ENCODE measurements at regions not wholly inside any gene's neighbourhood (a gene's known extent, or its start where the extent isn't known, plus 50 kb on each side); places are given as distances from the start of the nearest gene placed in this dataset.

DNA sequence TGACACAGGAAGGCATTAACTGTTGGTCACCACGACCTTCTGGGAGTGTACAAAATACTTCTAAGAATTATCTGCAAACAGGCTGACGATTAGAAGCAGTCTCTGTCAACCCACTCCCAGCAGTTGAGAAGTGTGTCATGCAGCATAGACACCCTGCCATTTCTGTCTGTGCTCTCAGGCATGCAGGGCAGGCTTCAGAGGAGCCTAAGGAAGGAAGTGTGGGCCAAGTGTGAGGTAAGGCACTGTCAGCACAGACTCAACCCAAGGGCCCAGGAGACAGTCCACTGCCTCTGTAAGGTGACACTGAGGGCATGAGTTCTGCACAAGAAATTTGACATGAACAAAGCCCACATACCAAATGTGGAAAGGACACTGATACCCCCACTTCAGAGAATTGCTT, 109.0 kb upstream of the VIPR2 start:
- DNase-seq, result no peak

DNA sequence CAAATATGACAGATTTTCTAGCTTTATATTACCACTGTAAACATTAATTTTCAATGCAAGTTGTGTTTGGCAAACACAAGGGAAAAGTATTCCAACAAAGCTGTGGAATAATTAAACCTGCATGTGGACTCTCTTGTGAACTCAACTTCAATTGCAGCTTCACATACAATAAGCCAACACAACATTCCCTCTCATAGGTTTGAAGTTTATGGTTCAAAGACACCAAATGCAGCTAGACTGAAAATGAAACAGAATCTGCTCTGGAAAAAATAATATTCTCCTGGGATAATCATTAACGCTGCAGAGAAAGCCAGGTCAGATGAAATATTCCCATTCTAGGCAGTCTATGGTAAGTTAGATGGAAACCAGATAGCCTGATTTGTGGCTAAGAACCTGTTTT, 105.8 kb upstream of the VIPR2 start:
- DNase-seq, result no peak

DNA sequence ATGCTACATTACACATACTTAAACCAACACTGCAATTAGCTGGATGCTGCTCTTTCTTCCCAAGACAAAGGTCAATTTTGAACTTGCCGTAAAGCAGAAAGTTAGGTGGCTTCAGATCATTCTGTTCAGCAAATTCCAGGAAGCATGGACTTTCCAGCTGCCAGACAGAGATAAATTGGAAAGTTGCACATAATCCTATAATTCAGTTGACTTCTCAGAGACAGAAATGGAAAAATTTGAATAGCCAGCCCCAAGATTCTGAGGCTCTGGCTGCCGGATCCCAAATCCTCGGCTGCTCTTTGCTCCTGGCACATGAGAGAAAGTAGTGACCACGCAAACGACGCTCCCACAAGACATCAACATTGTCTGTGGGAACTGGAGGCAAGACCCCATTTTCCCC, 105.0 kb upstream of the VIPR2 start:
- DNase-seq, result no peak

DNA sequence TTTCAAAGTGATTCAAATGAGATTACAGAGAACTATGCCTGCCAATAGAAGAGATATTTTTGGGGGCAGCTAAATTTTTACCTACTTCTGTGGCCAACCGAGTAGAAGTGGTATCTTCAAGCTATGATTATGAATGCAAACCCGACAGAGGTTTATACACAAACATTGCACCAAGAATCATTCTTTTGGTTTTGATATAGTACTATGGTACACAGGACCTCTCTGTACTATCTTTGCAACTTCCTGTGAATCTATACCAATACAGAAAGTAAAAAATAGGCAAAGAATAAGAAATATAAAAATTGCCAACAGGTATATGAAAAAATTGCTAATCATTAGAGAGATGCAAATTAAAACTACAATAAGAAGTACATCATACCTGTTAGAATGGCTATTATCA, 103.2 kb upstream of the VIPR2 start:
- no peak for DNase-seq

DNA sequence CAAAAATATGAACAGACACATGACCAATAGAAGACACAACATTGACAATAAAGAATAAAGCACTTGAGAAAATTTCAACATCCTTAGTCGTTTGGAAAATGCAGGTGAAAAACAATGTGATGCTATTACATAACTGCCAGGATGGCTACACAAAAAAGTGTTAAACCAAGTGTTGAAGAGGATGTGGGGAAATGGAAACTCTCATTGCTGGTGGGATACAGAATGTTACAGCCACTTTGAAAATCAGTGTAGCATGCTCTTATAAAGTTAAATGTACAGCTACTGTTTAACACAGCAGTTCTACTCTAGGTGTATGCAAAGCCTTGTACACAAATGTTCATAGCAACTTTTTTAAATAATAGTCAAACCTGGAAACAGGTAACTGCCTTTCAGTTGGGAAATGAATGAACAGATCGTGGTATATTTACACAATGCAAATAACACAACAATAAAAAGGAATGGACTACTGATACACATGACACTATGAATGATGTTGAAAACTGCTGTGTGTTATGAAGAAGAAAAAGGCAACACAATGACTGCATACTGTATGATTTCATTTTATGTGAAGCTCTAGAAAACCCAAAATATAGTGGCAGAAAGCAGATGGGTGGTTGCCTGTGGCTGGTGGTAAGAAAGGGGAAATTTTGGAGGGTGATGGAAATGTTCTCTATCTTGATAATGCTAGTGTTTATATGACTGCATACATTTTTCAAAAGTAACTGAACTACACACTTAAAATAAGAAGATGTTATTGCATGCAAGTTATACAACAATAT, 102.2 kb upstream of the VIPR2 start:
- DNase-seq, result no peak

DNA sequence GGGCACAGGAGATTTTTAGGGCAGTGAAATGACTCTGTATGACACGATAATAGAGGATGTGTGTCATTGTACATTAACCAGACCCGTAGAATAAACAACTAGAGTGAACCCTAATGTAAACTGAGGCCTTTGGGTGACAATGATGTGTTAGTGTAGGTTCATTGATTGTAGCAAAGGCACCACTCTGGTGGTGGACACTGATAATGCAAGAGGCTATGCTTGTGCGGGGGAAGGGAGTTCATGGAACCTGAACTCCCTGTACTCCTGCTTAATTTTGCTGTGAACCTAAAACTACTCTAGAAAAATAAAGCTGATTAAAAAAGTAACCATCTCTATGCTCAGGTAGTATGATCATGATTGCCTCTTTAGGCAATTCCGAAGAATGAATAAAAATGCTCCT, 96.3 kb upstream of the VIPR2 start:
- no peak for DNase-seq

DNA sequence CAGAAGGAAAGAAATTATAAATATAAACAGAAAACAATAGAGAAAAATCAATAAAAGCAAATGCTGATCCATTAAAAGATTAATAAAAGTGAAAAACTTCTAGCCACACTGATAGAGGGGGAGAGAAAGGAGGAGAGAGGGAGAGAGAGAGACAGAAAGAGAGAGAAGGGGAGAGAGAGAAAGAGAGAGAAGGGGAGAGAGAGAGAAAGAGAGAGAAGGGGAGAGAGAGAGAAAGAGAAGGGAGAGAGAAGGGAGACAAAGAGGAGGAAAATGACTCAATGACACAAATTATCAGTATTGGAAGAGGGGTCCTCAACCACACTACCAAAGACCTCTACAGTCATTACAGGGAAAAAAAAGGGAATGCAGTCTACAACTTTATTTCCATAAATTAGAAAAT, 94.4 kb upstream of the VIPR2 start:
- no peak for DNase-seq

DNA sequence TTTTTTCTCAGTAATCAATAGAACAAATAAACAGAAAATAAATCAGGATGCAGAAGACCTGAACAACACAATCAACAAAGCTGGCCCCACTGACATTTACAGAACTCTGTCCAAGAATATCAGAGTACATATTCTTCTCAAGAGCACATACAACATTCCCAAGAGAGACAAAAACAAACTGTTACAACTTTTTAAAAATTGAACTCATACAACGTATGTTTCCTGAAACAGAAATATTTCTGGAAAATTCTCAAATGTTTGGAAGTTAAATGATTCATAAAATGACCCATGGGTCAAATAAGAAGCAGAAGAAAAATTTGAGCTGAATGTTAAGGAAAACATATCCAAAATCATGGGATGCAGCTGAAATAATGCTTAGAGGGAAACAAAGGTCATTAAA, 93.9 kb upstream of the VIPR2 start:
- no peak for DNase-seq

DNA sequence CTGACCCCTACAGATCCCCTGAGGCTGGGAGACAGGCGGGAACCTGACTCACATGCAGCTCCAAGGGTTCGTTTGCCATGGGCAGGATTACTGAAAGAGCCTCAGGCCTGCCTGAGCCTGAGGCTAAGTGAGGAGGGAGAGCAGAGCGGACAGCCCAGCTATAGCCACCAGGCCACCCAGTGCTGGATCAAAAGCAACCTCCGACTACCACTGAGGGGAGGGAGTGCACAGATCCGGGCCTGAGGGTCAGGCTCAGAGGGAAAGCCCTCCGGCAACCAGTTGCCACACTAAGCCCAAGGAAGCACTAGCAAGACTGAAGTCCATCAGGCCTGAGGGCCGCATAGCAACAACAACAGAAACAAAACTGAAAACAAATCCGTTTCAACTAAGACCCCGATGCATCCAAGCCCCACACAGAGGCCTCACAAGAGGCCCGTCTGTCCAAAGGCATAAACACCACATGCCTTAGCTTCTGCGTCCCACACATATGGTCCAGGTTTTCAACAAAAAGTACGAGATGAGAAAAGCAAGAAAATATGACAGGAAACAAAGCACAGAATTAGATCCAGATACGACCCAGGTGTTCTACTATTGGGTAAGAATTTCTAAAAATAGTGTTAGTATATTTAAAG, 92.5 kb upstream of the VIPR2 start:
- no peak for DNase-seq

DNA sequence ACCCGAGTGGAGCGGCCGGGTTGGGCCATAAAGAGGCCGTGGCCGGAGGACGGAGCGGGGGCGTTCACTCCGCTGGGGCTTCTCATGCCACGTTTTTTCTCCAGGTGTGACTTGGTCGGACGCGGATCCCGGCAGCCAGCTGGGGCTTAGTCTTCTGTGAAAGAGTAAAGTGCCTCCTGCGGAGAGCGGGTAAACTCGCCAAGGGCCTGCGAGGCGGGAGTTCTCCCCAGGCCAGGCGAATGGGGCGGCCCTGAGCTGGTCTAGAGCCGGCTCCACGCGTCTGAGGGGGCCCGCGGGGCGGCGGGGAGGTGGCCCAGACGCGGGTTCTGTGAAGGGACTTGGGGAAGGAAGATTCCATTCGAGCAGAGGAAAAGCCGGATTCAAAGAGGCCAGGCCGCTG, 86.3 kb upstream of the VIPR2 start:
- DNase-seq, result no peak

DNA sequence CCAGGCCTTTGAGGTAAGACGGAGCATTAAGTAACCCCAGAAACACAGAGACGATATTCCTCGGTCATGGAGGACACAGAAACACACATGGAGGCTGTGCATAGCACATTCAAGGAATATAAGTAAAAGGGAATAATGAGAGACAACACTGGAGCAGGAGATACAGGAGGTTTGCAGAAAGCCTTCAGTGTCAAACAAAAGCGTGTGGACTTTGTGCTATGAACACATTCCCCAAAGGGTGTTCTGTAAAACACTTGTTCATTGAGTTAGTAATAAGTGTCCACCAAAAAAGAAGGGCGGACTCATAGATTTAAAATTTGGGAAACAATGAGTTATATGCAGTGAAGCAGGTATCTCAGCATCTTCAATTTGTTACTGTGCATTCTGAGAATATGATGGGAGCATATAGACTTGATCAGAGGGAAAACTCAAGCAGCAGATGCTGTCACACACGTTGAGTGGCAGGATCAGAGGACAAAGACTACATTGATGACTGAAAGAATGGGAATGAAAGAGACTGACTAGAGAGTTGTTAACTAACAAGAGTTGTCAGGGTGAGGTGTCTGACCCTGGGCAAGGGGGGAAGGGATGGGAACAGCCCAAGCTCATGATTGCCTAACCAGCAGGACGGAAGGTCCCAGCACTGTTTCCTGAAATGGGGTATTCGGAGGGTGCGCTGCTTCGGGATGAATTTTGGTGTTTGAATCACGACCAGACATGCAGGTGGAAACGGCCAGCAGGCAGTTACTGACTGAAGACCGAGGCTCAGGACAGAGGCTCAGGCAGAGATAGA, 85.2 kb upstream of the VIPR2 start:
- DNase-seq, result no peak

DNA sequence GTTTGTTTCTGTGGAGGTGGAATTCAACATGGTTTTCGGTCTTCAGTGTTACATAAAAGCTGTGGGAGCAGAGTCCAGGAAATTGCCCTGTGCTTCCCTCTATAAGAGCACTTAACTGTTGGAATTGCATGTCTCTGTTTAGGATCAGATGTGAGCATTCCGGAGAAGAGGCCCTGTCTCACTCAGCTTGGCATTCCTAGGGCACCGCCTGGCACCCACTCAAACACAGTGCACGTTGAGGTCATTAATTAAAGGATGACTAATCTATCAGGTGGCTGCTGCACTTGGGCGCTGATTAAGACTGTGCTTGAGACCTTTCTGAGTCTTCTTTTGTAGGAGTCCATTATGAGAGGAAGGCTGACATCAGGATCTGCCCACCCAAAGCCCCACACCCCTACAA, 82.8 kb upstream of the VIPR2 start:
- no peak for DNase-seq

DNA sequence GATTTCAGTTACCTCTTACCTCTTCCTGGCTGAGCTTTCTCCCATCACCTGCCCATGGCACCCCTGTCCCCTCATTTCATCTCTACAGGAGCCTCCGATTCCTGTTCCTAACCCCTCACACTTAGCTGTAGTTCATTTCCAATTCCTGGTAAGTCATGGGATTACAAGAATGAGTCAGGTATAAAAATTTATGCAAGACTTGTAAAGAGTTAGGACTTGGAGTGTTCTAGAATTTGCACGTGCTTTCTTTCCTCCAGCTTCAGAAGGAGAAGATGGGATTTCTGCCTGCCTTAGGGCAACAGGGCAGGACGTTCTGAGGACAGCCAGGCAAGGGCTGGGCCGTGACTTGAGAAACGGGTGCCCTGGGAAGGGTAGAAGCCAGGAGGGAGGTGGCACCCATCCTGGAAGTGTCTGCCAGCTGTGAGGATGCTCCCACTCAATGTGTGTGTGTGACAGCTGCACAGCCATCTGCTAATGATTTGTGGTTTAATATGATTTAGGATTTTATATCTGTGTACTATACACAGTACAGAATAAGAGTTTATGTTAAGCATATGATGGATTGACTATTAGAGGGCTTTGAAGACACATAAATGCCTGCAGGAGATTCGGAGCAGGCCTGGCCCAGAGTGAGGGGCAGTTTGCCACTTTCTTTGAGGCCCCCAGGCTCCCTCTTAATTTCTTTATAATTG, 81.5 kb upstream of the VIPR2 start:
- DNase-seq, result no peak

DNA sequence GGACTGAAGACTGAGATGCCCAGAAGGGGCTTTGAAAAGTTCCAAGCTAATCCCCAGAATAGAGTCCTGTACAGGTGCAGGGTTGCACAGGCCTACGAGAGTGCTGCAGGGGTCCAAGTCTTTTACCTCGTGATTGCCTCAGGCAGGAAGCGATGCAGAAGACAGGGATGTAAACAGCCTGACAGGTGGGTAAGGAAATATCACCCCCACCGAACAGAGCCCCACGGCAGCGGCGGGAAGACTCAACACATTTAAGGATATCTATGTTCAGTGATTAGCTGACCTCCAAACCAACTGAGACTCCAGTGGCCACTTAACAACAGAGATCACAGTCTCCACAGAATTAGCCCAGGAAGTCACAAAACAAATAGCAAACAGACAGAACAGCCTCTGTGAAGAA, 73.9 kb upstream of the VIPR2 start:
- no peak for DNase-seq

DNA sequence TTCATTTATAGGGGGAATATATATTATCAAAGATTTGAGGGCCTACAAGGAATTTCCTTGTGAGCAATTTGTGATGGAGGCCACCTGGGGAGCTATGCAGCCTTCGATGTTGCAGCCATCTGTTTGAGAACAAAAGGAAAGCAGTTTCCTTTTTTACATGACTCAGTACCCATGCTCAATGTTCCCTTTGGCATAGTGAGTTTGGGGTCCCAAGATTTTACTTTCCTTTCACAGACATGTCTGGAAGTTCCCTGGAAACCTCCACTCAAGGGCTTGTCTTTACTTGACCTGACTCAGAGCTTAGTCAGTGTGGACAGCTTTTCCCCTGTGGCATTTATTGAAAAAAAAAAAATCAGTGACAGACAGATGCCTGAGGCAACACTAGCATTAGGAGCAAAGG, 73.5 kb upstream of the VIPR2 start:
- DNase-seq, result no peak

DNA sequence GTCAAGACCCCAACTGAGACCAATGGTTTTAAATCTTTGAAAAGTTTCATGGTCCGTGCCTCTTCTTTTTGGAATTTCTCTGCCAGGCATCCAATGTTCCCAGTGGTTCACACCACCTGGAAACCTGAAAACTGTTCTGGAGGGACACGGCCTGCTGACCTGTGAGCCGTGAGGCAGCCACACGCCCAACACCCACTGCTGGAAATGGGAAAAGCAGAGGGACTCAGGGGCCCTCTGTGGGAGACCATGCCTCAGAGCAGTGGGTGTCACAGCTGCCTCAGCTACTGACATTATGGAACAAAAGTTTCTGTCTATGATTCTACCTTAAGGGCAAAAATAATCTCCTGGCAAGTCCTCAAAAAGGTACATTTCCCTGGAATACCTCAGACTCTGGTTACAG, 70.4 kb upstream of the VIPR2 start:
- DNase-seq, result no peak

DNA sequence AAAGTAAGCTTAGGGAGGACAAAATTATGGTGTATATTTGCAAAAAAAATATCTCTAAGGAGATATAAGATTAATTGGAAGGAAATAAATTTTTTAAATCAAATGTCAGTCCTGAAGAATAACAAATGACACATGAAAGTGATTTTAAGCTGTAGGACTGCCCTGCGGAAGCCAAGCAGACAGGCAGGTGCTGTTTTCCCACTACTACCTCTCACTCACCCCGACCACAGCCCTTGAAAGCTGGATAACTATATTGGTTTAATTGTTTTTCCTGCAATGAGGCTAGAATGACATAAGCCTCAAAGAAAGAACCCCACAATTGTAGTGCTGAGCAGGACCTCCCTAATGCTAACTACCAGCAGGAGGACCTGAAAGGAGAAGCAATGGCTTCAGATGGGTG, 68.6 kb upstream of the VIPR2 start:
- DNase-seq, result no peak

DNA sequence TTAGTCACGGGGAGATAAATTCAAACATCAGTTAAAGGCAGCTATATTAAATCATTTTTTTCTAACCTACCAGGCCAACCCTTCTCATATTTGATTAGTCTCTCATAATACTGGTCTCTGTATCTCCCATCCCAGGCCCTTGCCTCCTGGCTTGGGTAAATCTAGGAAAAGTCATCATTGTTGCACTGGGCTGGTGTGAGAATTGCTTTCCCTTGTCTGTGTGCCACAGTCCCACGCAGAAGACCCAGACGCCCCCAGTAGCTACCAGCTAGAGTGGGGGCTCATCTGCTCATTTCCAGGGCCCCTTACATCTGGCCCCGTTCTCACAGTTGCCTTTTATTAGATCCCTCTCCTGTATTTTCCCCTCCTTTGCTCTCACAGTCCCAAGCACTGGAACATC, 67.6 kb upstream of the VIPR2 start:
- DNase-seq, result no peak

DNA sequence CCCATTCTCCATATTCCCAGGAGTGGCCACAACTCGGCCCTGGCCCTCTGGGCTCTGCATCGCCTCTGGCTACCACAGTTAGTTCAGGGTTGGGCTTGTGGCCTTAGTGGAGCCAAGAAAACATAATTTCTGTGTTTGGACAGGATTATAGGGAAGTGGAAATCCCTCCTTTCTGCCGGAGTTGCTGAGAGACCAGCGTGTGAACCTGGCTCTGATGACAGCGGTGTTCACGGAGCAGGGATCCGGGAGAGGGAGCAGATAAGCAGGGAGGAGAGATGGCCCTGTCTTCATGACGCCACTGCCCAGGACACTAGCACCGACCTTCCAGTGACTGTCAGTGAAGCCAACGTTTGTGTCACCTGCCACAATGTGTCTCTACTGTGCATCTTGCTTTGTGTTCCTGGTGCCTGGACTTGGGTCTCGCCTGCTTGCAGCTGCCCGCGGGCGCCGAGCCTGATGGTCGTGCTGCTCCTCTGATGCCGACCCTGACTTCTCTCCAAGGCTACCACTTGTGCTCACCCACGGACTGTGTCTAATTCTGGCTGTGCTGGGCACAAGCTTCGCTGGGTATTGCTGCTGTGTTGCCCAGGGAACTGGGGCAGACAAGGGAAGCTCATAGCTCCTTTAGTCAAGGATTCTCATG, 67.0 kb upstream of the VIPR2 start:
- no peak for DNase-seq

DNA sequence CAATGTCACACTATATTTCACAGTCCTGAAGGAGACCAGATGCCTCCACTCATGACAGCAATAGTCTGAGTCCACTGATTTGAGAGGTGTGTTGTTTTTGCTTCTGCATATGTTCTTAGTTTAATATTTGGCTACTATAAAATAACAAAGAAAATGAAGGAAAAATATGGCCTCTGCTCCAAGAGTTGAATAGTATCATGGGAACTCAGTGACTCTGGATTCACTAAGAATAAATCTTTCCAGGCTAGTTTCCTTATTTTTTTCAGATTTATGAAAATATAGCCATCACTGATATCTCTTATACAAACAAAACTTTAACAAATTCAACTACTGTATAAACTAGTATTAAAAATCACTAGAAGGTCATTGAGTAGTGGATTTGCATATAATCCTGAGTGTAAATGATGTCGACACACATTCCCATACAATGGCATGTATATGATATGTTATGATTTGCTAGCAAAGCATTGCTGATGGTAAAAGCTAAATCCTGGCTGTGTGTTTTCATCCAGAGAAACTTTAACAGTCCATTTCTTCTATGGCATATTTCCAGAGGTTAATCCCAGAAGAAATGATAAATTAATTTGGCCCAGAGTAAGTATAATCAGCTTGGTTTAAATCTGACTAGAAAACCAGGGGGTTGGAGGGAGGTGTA, 66.0 kb upstream of the VIPR2 start:
- no peak for DNase-seq

DNA sequence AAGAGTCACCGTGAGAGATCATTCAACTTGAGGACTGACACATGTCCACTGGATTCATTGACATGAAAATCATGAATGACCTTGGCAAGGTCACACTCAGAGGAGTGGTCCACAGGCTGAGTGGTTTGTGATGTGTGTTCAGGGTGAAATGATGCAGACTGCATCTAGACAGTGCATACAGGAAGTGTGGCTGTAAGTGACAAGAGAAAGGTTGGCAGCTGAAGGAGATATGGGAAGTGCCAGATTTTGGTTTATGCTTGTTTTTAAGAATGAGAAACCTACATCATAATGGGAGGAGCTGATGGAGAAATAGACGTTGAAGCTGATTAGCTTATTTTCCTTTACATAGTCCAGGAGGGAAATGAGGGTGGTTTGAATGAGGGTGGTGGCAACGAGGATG, 64.8 kb upstream of the VIPR2 start:
- no peak for DNase-seq

DNA sequence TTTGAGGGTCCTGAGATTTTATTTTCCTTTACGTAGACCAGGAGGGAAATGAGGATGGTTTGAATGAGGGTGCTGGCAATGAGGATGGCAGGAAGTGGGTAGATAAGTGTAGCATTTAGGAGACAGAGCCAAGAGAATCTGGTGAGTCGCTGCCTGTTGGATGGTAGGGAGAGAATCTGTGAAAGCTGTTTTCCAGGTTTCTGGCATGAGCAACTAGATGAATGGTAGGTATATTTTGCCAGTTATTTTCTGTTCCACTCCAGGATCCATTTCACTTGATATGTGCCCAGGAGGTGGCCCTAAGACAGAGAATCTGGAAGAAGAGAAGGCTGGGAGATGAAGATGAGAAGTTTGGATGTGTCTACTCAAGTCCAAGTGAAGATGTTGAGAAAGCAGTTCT, 63.3 kb upstream of the VIPR2 start:
- DNase-seq, result no peak

DNA sequence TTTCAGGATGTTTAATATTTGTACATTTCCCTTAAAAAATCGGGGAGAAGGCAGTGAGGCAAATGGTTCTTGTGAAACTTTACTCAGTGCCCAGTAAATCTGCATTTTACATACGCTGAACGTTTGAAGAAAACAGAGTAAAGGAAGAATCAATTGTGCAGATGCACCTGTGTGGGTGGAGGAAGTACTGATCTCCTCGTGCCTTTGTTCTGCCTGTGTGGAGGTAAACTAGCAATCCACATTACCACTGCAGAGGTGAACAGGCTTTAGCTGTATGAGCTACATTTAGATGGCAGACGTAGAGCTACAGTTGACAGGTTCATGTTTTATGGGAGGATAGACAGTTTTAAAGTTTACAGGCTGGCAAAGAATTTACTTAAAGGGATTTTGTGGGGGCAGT, 62.7 kb upstream of the VIPR2 start:
- no peak for DNase-seq

Measured in hematopoietic multipotent progenitor cell treated with erythropoietin and hydrocortisone succinate and interleukin-3 and kit ligand, for 8 days (in vitro differentiated cells).